Psoas muscle (tissue), 7 donors: ENCODE measurements at regions not wholly inside any gene's neighbourhood (a gene's known extent, or its start where the extent isn't known, plus 50 kb on each side); places are given as distances from the start of the nearest gene placed in this dataset.

Experiments used
- ATAC-seq, 4 donors: fragments of 200-7000 bp; cut with Tn5 transposase; one replicate each; pipeline ENCODE4 v1.9.1; 2020; ENCODE audit warnings: moderate library complexity in 3 of 4, mild to moderate bottlenecking in 2 of 4
- DNase-seq, 2 donors: peaks; one replicate each; pipeline ENCODE4 v3.0.0-alpha.2; 2020
- H3K27ac ChIP-seq: fragments of 200-600 bp; one replicate; pipeline ENCODE4 v1.8.0; 2022
- H3K27me3 ChIP-seq, 3 donors: fragments of 200-600 bp in 1 of 3; one replicate each; pipeline versions ENCODE4 v1.6.1 to v1.8.0; 2013 to 2022; ENCODE audit warnings: low read length in 2 of 3, mild to moderate bottlenecking in 2 of 3, moderate library complexity in 1 of 3; ENCODE audit not compliant: insufficient read depth in 3 of 3
- H3K36me3 ChIP-seq, 2 donors: fragments of 200-600 bp in 1 of 2; one replicate each; pipeline versions ENCODE4 v1.6.1 to v1.8.0; 2013 to 2022; ENCODE audit warnings: low read depth in 1 of 2, mild to moderate bottlenecking in 1 of 2, moderate library complexity in 1 of 2; ENCODE audit not compliant: insufficient read depth in 1 of 2
- H3K4me1 ChIP-seq: fragments of 200-600 bp; one replicate; pipeline ENCODE4 v1.8.0; 2022
- H3K4me3 ChIP-seq: fragments of 200-600 bp; one replicate; pipeline ENCODE4 v1.8.0; 2022; ENCODE audit warnings: mild to moderate bottlenecking
- H3K9me3 ChIP-seq: fragments of 200-600 bp; one replicate; pipeline ENCODE4 v1.8.0; 2022
- WGBS, 3 donors: extraction: QIAGEN DNeasy Blood & Tissue Kit; methylation state at CpG; one replicate each; pipeline versions ENCODE4 v1.1.6 to v1.1.7; 2013; 5-methylcytosine and 5-hydroxymethylcytosine counted together
- intact Hi-C, 2 donors: fragments of 100-400 bp; cut with DNase I; formaldehyde crosslinking; loops; one replicate each; pipeline versions ENCODE4 v1.11.0 to v1.14.2; 2022
- TF ChIP-seq, protein P1 (sequence below): fragments of 200-600 bp; IDR thresholded peaks from one replicate; pipeline ENCODE4 v1.8.0; 2022; ENCODE audit warnings: antibody characterized with exemption
- donor health status: healthy with polysubstance abuse.
- donor health status: DM: no; HTN: no; CAD: no; lungs with moderate emphysema.
- donor health status: Bipolar disorder and iron deficiency.
- donor health status: healthy.
- donor health status: DM: yes; HTN: yes; CAD: no.
- donor health status: DM: no; HTN: no; CAD: no.
- donor health status: DM: yes; HTN: yes; CAD: no.

GRCh38 chr10:126841341-126841895 is 63.8 kb upstream of the DOCK1 start:
- H3K36me3 ChIP-seq, result no peaks in the 10 kb centered on the region
- no peak overlapping the region for H3K27ac ChIP-seq
- 72 to 82% (median 76%) methylated on average over 5 of the region's 5 CpGs for WGBS, 3 donors
- no peak for DNase-seq
- no peak overlapping the region for H3K4me3 ChIP-seq
- no peaks in the 10 kb centered on the region for H3K9me3 ChIP-seq
- no peaks in the 10 kb centered on the region for H3K4me1 ChIP-seq
- ATAC-seq, result no peak
- intact Hi-C loops, result no loop called here
- TF ChIP-seq, protein P1, sequence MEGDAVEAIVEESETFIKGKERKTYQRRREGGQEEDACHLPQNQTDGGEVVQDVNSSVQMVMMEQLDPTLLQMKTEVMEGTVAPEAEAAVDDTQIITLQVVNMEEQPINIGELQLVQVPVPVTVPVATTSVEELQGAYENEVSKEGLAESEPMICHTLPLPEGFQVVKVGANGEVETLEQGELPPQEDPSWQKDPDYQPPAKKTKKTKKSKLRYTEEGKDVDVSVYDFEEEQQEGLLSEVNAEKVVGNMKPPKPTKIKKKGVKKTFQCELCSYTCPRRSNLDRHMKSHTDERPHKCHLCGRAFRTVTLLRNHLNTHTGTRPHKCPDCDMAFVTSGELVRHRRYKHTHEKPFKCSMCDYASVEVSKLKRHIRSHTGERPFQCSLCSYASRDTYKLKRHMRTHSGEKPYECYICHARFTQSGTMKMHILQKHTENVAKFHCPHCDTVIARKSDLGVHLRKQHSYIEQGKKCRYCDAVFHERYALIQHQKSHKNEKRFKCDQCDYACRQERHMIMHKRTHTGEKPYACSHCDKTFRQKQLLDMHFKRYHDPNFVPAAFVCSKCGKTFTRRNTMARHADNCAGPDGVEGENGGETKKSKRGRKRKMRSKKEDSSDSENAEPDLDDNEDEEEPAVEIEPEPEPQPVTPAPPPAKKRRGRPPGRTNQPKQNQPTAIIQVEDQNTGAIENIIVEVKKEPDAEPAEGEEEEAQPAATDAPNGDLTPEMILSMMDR, result no peak
- H3K27me3 ChIP-seq, result no peaks in the 10 kb centered on the region

DNA sequence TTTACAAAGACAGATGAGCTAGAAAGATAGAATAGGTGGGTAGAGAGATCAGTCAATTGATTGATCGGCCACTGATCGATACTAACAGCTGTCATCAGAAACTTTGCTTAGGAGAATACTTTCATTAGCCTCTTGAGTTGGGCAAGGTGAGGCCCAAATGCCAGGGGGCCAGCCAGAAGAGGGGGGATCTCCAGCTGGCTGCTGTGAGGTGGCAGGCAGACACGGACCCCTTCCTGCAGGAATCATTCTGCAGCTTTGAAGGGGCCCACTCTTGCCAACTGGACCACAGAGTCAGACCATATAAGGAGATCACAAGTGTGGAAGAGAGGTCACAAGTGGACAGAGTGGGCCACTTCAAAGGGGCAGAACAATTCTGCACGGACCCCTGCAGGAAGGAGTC is 62.9 kb upstream of the DOCK1 start:
- no peak for DNase-seq
- Histone ChIP-seq H3K4me3 (no peak overlapping the region), H3K36me3 (no peaks in the 10 kb centered on the region), H3K27ac (no peak overlapping the region), H3K9me3 (no peaks in the 10 kb centered on the region), H3K4me1 (no peaks in the 10 kb centered on the region), H3K27me3 (no peaks in the 10 kb centered on the region)
- no peak for ATAC-seq
- 75 to 78% (median 75%) methylated on average over 4 of the region's 4 CpGs for WGBS, 3 donors
- TF ChIP-seq, protein P1, result no peak
- intact Hi-C loops, result no loop called here

DNA sequence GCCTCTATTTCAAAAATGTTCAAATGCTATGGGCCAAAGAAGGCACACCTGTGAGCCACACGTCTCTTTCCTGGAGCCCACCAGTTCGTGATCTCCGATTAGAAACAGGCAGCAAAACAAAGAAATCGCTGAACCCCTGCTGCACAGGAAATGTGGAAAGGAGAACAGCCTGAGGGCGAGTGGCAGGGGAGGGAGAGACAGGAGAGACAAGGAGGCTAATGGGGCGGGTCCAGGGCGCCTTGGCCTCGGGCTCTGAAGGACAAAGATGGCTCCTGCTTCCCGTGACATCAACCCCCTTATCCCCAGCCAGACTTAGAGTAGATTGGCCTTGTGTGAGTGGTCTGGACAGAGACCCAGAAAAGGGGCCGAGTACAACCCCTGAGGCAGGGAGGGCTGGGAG is 62.4 kb upstream of the DOCK1 start:
- Histone ChIP-seq H3K27me3 (no peaks in the 10 kb centered on the region), H3K9me3 (no peaks in the 10 kb centered on the region), H3K36me3 (no peaks in the 10 kb centered on the region), H3K27ac (no peak overlapping the region), H3K4me3 (no peak overlapping the region), H3K4me1 (no peaks in the 10 kb centered on the region)
- TF ChIP-seq, protein P1, result no peak
- intact Hi-C loops, result no loop called here
- ATAC-seq (no peak), DNase-seq (no peak)
- WGBS, 3 donors, result 59 to 63% (median 61%) methylated on average over 10 of the region's 10 CpGs

DNA sequence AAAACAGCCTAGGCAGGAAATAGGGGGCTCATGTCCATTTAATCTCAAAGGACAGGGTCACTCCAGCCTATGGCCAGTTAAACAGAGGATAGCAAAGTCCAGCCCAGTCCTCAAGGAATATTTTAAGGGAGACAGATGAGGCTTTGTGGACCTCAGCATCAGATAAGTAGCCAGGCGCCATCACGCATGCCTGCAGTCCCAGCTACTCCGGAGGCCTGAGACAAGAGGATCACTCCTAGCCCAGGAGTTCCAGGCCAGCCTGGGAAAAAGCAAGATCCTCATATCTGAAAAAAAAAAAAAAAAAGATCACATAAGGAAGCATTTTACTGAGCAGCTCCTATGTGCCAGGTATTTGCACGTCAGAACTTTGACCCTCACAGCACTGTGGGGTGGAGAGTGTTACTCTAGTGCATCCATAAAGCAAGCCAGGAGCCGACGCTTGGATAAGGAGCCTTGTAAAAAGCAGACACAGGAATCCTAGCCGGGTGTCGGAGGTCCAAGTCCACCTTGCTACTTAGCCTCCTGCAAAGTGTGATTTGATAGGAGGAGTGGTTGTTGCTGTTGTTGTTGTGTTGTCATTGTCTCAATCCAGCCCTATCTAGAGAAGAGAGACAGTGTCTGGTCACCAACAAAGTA is 61.8 kb upstream of the DOCK1 start:
- Histone ChIP-seq H3K4me1 (no peaks in the 10 kb centered on the region), H3K4me3 (no peak overlapping the region), H3K36me3 (no peaks in the 10 kb centered on the region), H3K9me3 (no peaks in the 10 kb centered on the region), H3K27ac (no peak overlapping the region), H3K27me3 (no peaks in the 10 kb centered on the region)
- TF ChIP-seq, protein P1, result no peak
- WGBS, 3 donors, result 87 to 92% (median 88%) methylated on average over 8 of the region's 8 CpGs
- ATAC-seq (no peak), DNase-seq (no peak)
- intact Hi-C loops, result no loop called here

- intact Hi-C loops, result no loop called here
- TF ChIP-seq, protein P1, result no peak
- Histone ChIP-seq H3K27ac (no peak overlapping the region), H3K4me3 (no peak overlapping the region), H3K9me3 (no peaks in the 10 kb centered on the region), H3K4me1 (no peaks in the 10 kb centered on the region), H3K27me3 (no peaks in the 10 kb centered on the region), H3K36me3 (no peaks in the 10 kb centered on the region)
- no peak for ATAC-seq
- 53 to 66% (median 58%) methylated on average over 6 of the region's 6 CpGs for WGBS, 3 donors
- DNase-seq, result no peak
Measured at GRCh38 chr10:126844406-126844805, 60.8 kb upstream of the DOCK1 start.
